GM23338 (cell line): ENCODE measurements at regions not wholly inside any gene's neighbourhood (a gene's known extent, or its start where the extent isn't known, plus 50 kb on each side); places are given as distances from the start of the nearest gene placed in this dataset.

ENCODE experiments used
- ATAC-seq: fragments of 200-7000 bp; cut with Tn5 transposase; 3 replicates; pipeline ENCODE4 v1.9.1; 2020
- DNase-seq: peaks from one replicate; pipeline ENCODE4 v3.0.0-alpha.2; 2015; ENCODE audit warnings: low spot score
- H2AFZ ChIP-seq: fragments of 200-600 bp; sonication (generic); 2 replicates; pipeline ENCODE4 v1.8.0; 2016; ENCODE audit warnings: antibody characterized with exemption, mild to moderate bottlenecking, moderate library complexity
- H3F3A ChIP-seq: fragments of 200-600 bp; sonication (generic); replicated peaks from 2 replicates; pipeline ENCODE4 v1.8.0; 2017; ENCODE audit warnings: antibody characterized with exemption, mixed run types, low read depth
- H3K27ac ChIP-seq: fragments of 200-600 bp; sonication (generic); 2 replicates; pipeline ENCODE4 v1.6.1; 2016; ENCODE audit warnings: low read depth
- H3K27me3 ChIP-seq: fragments of 200-600 bp; sonication (generic); 2 replicates; pipeline ENCODE4 v1.8.0; 2016; ENCODE audit warnings: mild to moderate bottlenecking, mixed run types, moderate library complexity; ENCODE audit not compliant: insufficient read depth
- H3K36me3 ChIP-seq: fragments of 200-600 bp; sonication (generic); 2 replicates; pipeline ENCODE4 v1.8.0; 2016; ENCODE audit warnings: mild to moderate bottlenecking; ENCODE audit not compliant: insufficient read depth
- H3K4me1 ChIP-seq: fragments of 200-600 bp; sonication (generic); 2 replicates; pipeline ENCODE4 v1.8.0; 2016; ENCODE audit warnings: mild to moderate bottlenecking, moderate library complexity; ENCODE audit not compliant: insufficient read depth
- H3K4me2 ChIP-seq: fragments of 200-600 bp; sonication (generic); 2 replicates; pipeline ENCODE4 v1.7.1; 2017; ENCODE audit warnings: mixed run types
- H3K4me3 ChIP-seq: fragments of 200-600 bp; sonication (generic); 2 replicates; pipeline ENCODE4 v1.6.1; 2016; ENCODE audit warnings: mixed run types
- H3K79me2 ChIP-seq: fragments of 200-600 bp; sonication (generic); replicated peaks from 2 replicates; pipeline ENCODE4 v1.8.0; 2017; ENCODE audit warnings: mild to moderate bottlenecking; ENCODE audit not compliant: insufficient read depth
- H3K9me2 ChIP-seq: fragments of 200-600 bp; sonication (generic); 2 replicates; pipeline ENCODE4 v1.8.0; 2017; ENCODE audit not compliant: insufficient read depth
- H4K20me1 ChIP-seq: fragments of 200-600 bp; sonication (generic); replicated peaks from 2 replicates; pipeline ENCODE4 v1.8.0; 2017; ENCODE audit warnings: mild to moderate bottlenecking; ENCODE audit not compliant: insufficient read depth
- H3K27ac Mint-ChIP-seq: 2 replicates; pipeline ENCODE4 v1.8.0; 2020; ENCODE audit warnings: inconsistent platforms, mild to moderate bottlenecking, moderate library complexity, mixed read lengths
- H3K27me3 Mint-ChIP-seq: 3 replicates; pipeline ENCODE4 v1.8.0; 2022; ENCODE audit warnings: low read depth, mild to moderate bottlenecking, moderate library complexity, mixed read lengths, inconsistent platforms; ENCODE audit not compliant: insufficient read depth, poor library complexity
- H3K36me3 Mint-ChIP-seq: 3 replicates; pipeline ENCODE4 v1.8.0; 2021; ENCODE audit warnings: low read depth, mild to moderate bottlenecking, inconsistent platforms, moderate library complexity, mixed read lengths
- H3K4me1 Mint-ChIP-seq: 3 replicates; pipeline ENCODE4 v1.8.0; 2020; ENCODE audit warnings: mild to moderate bottlenecking, inconsistent platforms, mixed read lengths
- H3K4me3 Mint-ChIP-seq: 3 replicates; pipeline ENCODE4 v1.8.0; 2021; ENCODE audit warnings: moderate library complexity, mild to moderate bottlenecking, inconsistent platforms, mixed read lengths
- H3K9me3 Mint-ChIP-seq: 3 replicates; pipeline ENCODE4 v1.8.0; 2020; ENCODE audit warnings: moderate library complexity, mild to moderate bottlenecking, inconsistent platforms, mixed read lengths
- CREB1 ChIP-seq: fragments of 250-450 bp; sonication (Bioruptor Pico); IDR thresholded peaks from 2 replicates; pipeline ENCODE4 v1.5.0; 2020; ENCODE audit warnings: low read depth, mild to moderate bottlenecking, moderate library complexity
- CTCF ChIP-seq, 2 experiments: fragments of 200-600 bp in 1 of 2; sonication (generic) in 1 of 2; conservative IDR thresholded peaks; 2 replicates each; pipeline versions ENCODE4 v1.5.1 to v1.6.1; 2016 to 2017; ENCODE audit warnings: antibody characterized with exemption in 2 of 2, low read depth in 2 of 2, mild to moderate bottlenecking in 2 of 2, moderate library complexity in 1 of 2
- ETS1 ChIP-seq: IDR thresholded peaks from 2 replicates; pipeline ENCODE4 v1.6.1; 2016; ENCODE audit warnings: antibody characterized with exemption
- EZH2 ChIP-seq: fragments of 200-600 bp; sonication (generic); IDR thresholded peaks from one replicate; pipeline ENCODE4 v1.8.0; 2017; ENCODE audit warnings: antibody characterized with exemption, mild to moderate bottlenecking, low read depth; ENCODE audit not compliant: unreplicated experiment
- EZH2phosphoT487 ChIP-seq: fragments of 200-600 bp; sonication (generic); IDR thresholded peaks from one replicate; pipeline ENCODE4 v1.8.1; 2018; ENCODE audit warnings: antibody characterized with exemption; ENCODE audit not compliant: unreplicated experiment
- POLR2AphosphoS5 ChIP-seq: IDR thresholded peaks from 2 replicates; pipeline ENCODE4 v1.6.1; 2016; ENCODE audit warnings: antibody characterized with exemption, low read depth
- REST ChIP-seq: IDR thresholded peaks from one replicate; pipeline ENCODE4 v1.6.1; 2018; ENCODE audit warnings: antibody characterized with exemption; ENCODE audit not compliant: unreplicated experiment
- STAT1 ChIP-seq: IDR thresholded peaks from one replicate; pipeline ENCODE4 v1.6.1; 2016; ENCODE audit warnings: antibody characterized with exemption; ENCODE audit not compliant: unreplicated experiment
- ZNF114 ChIP-seq: fragments of 250-450 bp; sonication (Bioruptor Pico); IDR thresholded peaks from 2 replicates; pipeline ENCODE4 v1.5.0; 2020; ENCODE audit warnings: mild to moderate bottlenecking, moderate library complexity
- ZNF331 ChIP-seq: fragments of 250-450 bp; sonication (Bioruptor Pico); IDR thresholded peaks from 2 replicates; pipeline ENCODE4 v1.5.0; 2020; ENCODE audit warnings: low read depth, mild to moderate bottlenecking, moderate library complexity

- no peak for TF ChIP-seq POLR2AphosphoS5
- no peak for TF ChIP-seq ZNF331 (CRISPR knock-in tag)
- no peak for TF ChIP-seq ETS1
- TF ChIP-seq REST: no peak
- TF ChIP-seq ZNF114 (CRISPR knock-in tag): no peak
- DNase-seq (no peak), ATAC-seq (no peak)
- H3K4me1 ChIP-seq: no peaks in the 10 kb centered on the region
- H3K79me2 ChIP-seq: no peaks in the 10 kb centered on the region
- H3K27me3 ChIP-seq: no peaks in the 10 kb centered on the region
- no peaks in the 10 kb centered on the region for H3F3A ChIP-seq
- H3K36me3 Mint-ChIP-seq: 0 out of 3 replicates have a peak, but pooled peaks cover 4% of the 10 kb centered on the region
- H3K9me3 Mint-ChIP-seq: no peaks in the 10 kb centered on the region
- H3K27ac Mint-ChIP-seq: no peak overlapping the region
- H4K20me1 ChIP-seq: no peaks in the 10 kb centered on the region
- H2AFZ ChIP-seq: no peak overlapping the region
- H3K9me2 ChIP-seq: peaks cover 16% of the 10 kb centered on the region; the same call in 1 of the 2 replicates
- H3K4me3 ChIP-seq: no peak overlapping the region
- no peaks in the 10 kb centered on the region for H3K36me3 ChIP-seq
- H3K27ac ChIP-seq: no peak overlapping the region
- H3K4me2 ChIP-seq: no peak overlapping the region
- H3K27me3 Mint-ChIP-seq: no peaks in the 10 kb centered on the region
- H3K4me1 Mint-ChIP-seq: peaks cover 6% of the 10 kb centered on the region; the same call in 2 of the 3 replicates
- H3K4me3 Mint-ChIP-seq: no peak overlapping the region
These were observed 111.5 kb upstream of the PRICKLE1 start for GRCh38 chr12:42701084-42701483.

GRCh38 chr12:42698213-42698612 is 108.7 kb upstream of the PRICKLE1 start:
- Histone ChIP-seq H3K79me2 (no peaks in the 10 kb centered on the region), H3K27me3 (no peaks in the 10 kb centered on the region), H3K9me2 (peaks cover 8% of the 10 kb centered on the region; the same call in 1 of the 2 replicates), H3F3A (no peaks in the 10 kb centered on the region), H3K4me1 (peaks cover 4% of the 10 kb centered on the region), H2AFZ (no peak overlapping the region), H3K36me3 (no peaks in the 10 kb centered on the region), H4K20me1 (no peaks in the 10 kb centered on the region), H3K27ac (no peak overlapping the region), H3K4me3 (no peak overlapping the region), H3K4me2 (no peak overlapping the region)
- Mint-ChIP-seq H3K27ac (no peak overlapping the region), H3K4me1 (peaks cover 9% of the 10 kb centered on the region; the same call in 2 of the 3 replicates), H3K9me3 (peaks cover 3% of the 10 kb centered on the region; the same call in 1 of the 3 replicates), H3K36me3 (peaks cover 7% of the 10 kb centered on the region; the same call in 1 of the 3 replicates), H3K27me3 (no peaks in the 10 kb centered on the region), H3K4me3 (no peak overlapping the region)
- ATAC-seq (no peak), DNase-seq (no peak)
- no peak for TF ChIP-seq EZH2
- no peak for TF ChIP-seq STAT1
- TF ChIP-seq CREB1: no peak
- TF ChIP-seq ZNF114 (CRISPR knock-in tag): no peak
- TF ChIP-seq EZH2phosphoT487: no peak
- TF ChIP-seq ETS1: no peak
- TF ChIP-seq REST: no peak
- no peak for TF ChIP-seq POLR2AphosphoS5
- TF ChIP-seq CTCF (conservative IDR thresholded peaks at IDR 0.05; ENCODE audit: low read depth in 2 of 2): no peak
